SK-N-MC (cell line): ENCODE measurements at regions not wholly inside any gene's neighbourhood (a gene's known extent, or its start where the extent isn't known, plus 50 kb on each side); places are given as distances from the start of the nearest gene placed in this dataset.

ENCODE experiments used
- DNase-seq: peaks from one replicate; pipeline ENCODE4 v3.0.0-alpha.2; 2011; ENCODE audit warnings: low read depth, low spot score
- H3K27ac ChIP-seq: fragments of 200-600 bp; sonication (generic); 2 replicates; pipeline ENCODE4 v1.5.1; 2016; ENCODE audit warnings: mixed run types
- H3K36me3 ChIP-seq: fragments of 200-600 bp; sonication (generic); 2 replicates; pipeline ENCODE4 v1.6.1; 2017; ENCODE audit warnings: antibody characterized with exemption, low read length, mixed read lengths; ENCODE audit not compliant: insufficient read depth
- H3K4me3 ChIP-seq: fragments of 200-600 bp; sonication (generic); 2 replicates; pipeline ENCODE4 v1.5.1; 2016
- H3K9ac ChIP-seq: fragments of 200-600 bp; sonication (generic); 2 replicates; pipeline ENCODE4 v1.8.0; 2017; ENCODE audit warnings: mixed run types, mixed read lengths; ENCODE audit not compliant: insufficient read length
- H3K9me3 ChIP-seq: fragments of 200-600 bp; sonication (generic); 2 replicates; pipeline ENCODE4 v1.6.1; 2017; ENCODE audit warnings: low read depth, mild to moderate bottlenecking, antibody characterized with exemption, low read length, moderate library complexity, mixed read lengths
- EZH2 ChIP-seq: fragments of 200-600 bp; sonication (generic); IDR thresholded peaks from one replicate; pipeline ENCODE4 v1.6.1; 2017; ENCODE audit warnings: antibody characterized with exemption
- FOXP2 ChIP-seq: optimal IDR thresholded peaks from 2 replicates; pipeline ENCODE3; 2011; ENCODE audit warnings: mild to moderate bottlenecking, moderate library complexity; ENCODE audit not compliant: insufficient read depth; ENCODE audit errors: extremely low read length, control extremely low read depth
- POLR2AphosphoS5 ChIP-seq: IDR thresholded peaks from 2 replicates; pipeline ENCODE4 v1.6.1; 2012; ENCODE audit warnings: mild to moderate bottlenecking, low read depth, low read length, borderline replicate concordance

DNA sequence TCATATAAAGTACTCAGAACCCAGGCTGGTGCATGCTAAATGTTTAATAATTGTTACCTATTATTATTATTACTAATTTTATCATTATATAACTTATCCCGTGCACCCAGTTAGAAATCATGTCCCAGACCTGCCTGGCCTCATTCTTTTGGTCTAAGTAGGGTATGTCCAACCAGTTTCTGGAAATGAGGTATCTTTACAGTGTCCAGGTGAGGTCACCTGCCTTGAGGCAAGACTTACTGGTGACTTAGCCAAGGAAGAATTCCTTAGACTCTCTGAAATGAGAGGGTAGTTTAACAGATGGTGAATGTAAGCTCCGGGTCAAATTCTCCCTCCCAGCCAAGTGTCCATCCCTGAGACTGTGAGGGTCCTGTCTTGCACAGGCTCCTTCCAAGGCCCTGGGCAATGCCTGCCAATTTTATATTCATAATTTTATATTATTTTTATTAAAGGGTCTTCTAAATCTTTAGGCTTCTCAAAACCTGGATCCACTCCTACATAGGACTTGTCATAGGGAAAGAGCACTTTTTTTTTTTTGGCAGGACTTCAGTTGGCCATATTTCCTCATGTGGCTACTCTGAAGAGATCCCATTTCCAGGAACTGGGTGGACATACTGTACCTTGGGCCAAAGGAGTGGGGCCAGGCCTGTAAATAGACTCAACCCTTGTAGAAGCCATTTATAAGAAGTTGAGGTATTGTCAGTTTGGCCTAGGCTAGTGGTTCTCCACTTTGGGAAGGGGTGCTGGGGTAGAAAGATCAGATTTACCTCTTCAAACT is 96.7 kb upstream of the KCNA3 start:
- DNase-seq: no peak
- no peak for TF ChIP-seq FOXP2
- no peak for TF ChIP-seq POLR2AphosphoS5
- TF ChIP-seq EZH2: no peak
- Histone ChIP-seq H3K9ac (no peak overlapping the region), H3K36me3 (no peaks in the 10 kb centered on the region), H3K27ac (no peak overlapping the region), H3K4me3 (no peak overlapping the region), H3K9me3 (no peaks in the 10 kb centered on the region)

DNA sequence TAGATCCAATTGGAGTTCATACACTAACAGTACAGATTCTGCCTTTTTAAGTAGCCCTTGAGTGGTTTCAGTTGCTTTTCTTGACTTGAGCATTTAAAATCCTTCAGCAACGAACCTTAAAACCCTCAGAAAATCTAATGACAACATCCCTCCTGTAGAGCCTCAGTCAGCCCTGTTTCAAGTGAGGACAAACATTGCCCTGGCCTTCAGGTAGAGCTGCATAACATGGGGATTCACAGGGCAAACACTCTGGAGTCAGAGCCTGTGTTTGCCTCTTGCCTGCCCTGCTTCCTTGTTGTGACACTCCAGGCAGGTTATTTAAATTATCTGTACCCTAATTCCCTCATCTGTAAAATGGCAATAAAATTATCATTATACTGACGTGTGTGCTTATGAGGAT is 96.1 kb upstream of the KCNA3 start:
- no peak for TF ChIP-seq POLR2AphosphoS5
- TF ChIP-seq FOXP2: no peak
- TF ChIP-seq EZH2: no peak
- no peak overlapping the region for H3K4me3 ChIP-seq
- H3K9ac ChIP-seq: no peak overlapping the region
- H3K9me3 ChIP-seq: no peaks in the 10 kb centered on the region
- no peak for DNase-seq
- no peak overlapping the region for H3K27ac ChIP-seq
- no peaks in the 10 kb centered on the region for H3K36me3 ChIP-seq

DNA sequence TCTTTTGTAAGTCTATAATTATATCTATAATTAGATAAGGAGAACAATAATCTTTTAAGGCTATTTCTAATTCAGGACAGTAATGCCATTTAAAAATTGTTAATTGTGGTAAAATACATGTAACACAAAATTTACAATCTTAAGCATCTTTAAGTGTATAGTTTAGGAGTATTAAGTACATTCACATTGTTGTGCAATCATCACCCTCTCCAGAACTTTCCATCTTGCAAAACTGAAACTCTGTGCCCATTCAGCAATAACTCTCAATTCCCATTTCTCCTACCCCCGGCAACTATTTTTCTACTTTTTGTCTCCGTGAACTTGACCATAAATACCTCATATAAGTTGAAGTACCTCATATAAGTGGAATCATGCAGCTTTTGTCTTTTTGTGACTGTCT is 93.9 kb upstream of the KCNA3 start:
- Histone ChIP-seq H3K9ac (no peak overlapping the region), H3K9me3 (no peaks in the 10 kb centered on the region), H3K36me3 (no peaks in the 10 kb centered on the region), H3K27ac (no peak overlapping the region), H3K4me3 (no peak overlapping the region)
- TF ChIP-seq EZH2: no peak
- no peak for TF ChIP-seq POLR2AphosphoS5
- TF ChIP-seq FOXP2: no peak
- DNase-seq: no peak

DNA sequence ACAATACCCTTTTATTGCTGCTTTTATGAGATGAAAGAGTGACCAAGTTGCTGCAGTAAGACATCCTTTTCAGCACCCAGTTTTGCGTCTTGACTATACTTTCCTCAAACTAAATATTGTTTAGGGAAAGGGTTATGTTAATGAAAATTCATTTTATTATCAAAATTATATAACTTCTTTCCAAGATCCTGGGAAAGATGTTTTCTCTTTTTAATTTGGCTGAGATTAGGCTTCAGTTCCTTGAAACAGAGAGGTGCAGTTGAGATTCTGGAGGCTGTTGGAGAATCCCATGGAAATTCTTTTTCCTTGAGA is 91.6 kb upstream of the KCNA3 start:
- Histone ChIP-seq H3K27ac (no peak overlapping the region), H3K9ac (no peak overlapping the region), H3K9me3 (no peaks in the 10 kb centered on the region), H3K4me3 (no peak overlapping the region), H3K36me3 (no peaks in the 10 kb centered on the region)
- no peak for DNase-seq
- no peak for TF ChIP-seq POLR2AphosphoS5
- no peak for TF ChIP-seq FOXP2
- no peak for TF ChIP-seq EZH2

DNA sequence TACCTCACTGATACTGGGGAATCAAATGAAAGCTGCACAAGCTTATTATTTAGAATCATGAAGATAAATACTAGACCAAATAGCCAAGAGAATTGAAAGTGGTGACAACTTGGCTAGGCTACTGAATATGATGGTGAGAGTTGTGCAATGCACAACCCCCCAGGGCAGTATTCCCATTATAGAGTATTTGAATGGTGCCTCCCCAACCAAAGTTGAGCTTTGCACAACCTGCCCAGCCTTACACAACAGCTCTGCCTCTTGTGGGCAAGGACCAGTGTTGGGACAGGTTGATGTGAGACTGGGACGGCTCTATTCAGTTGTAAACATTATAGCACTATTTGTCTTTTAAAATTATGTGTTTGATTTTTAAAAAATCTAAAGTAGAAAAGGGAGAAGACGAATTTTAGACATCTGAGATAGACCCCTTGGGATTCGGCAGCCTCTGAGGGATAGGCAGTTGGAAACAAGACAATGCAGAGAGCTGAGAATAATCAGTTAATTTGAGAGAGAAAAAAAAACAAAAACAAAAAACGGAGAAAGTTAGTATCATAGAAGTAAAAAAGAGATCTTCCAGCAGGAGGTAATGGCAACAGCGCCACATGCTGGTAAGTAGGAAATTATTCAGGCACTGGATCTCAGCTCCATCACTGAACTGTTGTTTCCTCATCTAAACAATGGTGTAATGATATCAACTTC is 91.0 kb upstream of the KCNA3 start:
- DNase-seq: no peak
- H3K36me3 ChIP-seq: no peaks in the 10 kb centered on the region

DNA sequence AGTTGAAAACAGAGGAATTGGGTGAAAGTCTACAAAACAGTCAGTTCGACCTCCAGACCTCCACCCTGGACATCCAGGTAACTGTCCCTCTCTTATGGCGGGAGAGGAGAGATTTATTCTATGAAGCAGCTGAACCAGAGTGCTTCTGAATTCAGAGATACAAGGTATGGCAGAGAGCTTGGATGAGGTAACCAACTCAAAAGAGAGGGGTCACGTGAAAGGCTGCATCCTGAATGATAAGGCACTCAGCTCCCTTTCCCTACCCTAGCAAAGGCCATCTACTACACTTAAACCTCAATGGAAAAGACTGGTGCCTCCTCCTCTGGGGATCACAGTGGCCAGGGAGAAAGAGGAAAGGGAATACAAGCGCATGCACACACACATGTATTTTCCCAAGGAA is 88.4 kb upstream of the KCNA3 start:
- no peak overlapping the region for H3K9ac ChIP-seq
- H3K4me3 ChIP-seq: no peak overlapping the region
- H3K36me3 ChIP-seq: no peaks in the 10 kb centered on the region
- no peak for TF ChIP-seq FOXP2
- no peak for TF ChIP-seq EZH2
- TF ChIP-seq POLR2AphosphoS5: no peak
- no peaks in the 10 kb centered on the region for H3K9me3 ChIP-seq
- no peak overlapping the region for H3K27ac ChIP-seq
- DNase-seq: no peak

More for the DNA sequence above, 91.0 kb upstream of the KCNA3 start:
- H3K4me3 ChIP-seq: no peak overlapping the region
- H3K9me3 ChIP-seq: no peaks in the 10 kb centered on the region
- no peak overlapping the region for H3K27ac ChIP-seq
- no peak overlapping the region for H3K9ac ChIP-seq
- TF ChIP-seq POLR2AphosphoS5: no peak
- no peak for TF ChIP-seq FOXP2
- TF ChIP-seq EZH2: no peak

- H3K9ac ChIP-seq: no peak overlapping the region
- H3K4me3 ChIP-seq: no peak overlapping the region
- no peak overlapping the region for H3K27ac ChIP-seq
- no peaks in the 10 kb centered on the region for H3K9me3 ChIP-seq
- no peak for TF ChIP-seq EZH2
- TF ChIP-seq FOXP2: no peak
- TF ChIP-seq POLR2AphosphoS5: no peak
- DNase-seq: no peak
- no peaks in the 10 kb centered on the region for H3K36me3 ChIP-seq
These were observed 85.6 kb upstream of the KCNA3 start for GRCh38 chr1:110760321-110760720.

- DNase-seq: no peak
- TF ChIP-seq POLR2AphosphoS5 (no peak), FOXP2 (no peak), EZH2 (no peak)
- Histone ChIP-seq H3K27ac (no peak overlapping the region), H3K36me3 (no peaks in the 10 kb centered on the region), H3K9me3 (no peaks in the 10 kb centered on the region), H3K9ac (no peak overlapping the region), H3K4me3 (no peak overlapping the region)
These were observed 81.8 kb upstream of the KCNA3 start for GRCh38 chr1:110756506-110756905.

GRCh38 chr1:110752941-110753725 is 78.4 kb upstream of the KCNA3 start:
- DNase-seq: no peak
- TF ChIP-seq POLR2AphosphoS5 (no peak), FOXP2 (no peak)
- no peaks in the 10 kb centered on the region for H3K9me3 ChIP-seq
- no peak overlapping the region for H3K27ac ChIP-seq
- no peak overlapping the region for H3K9ac ChIP-seq
- H3K36me3 ChIP-seq: no peaks in the 10 kb centered on the region
- H3K4me3 ChIP-seq: no peak overlapping the region
